Hepatocyte (in vitro differentiated cells): ENCODE measurements at regions not wholly inside any gene's neighbourhood (a gene's known extent, or its start where the extent isn't known, plus 50 kb on each side); places are given as distances from the start of the nearest gene placed in this dataset.

Experiments
- DNase-seq: peaks from one replicate; pipeline ENCODE4 v3.0.0-alpha.2; 2016; ENCODE audit warnings: low spot score
- H2AFZ ChIP-seq: fragments of 200-600 bp; sonication (generic); 2 replicates; pipeline ENCODE4 v1.6.0; 2016; ENCODE audit warnings: antibody characterized with exemption, mild to moderate bottlenecking
- H3K27ac ChIP-seq: fragments of 200-600 bp; sonication (generic); 2 replicates; pipeline ENCODE4 v1.5.1; 2016; ENCODE audit warnings: mild to moderate bottlenecking
- H3K27me3 ChIP-seq: fragments of 200-600 bp; sonication (generic); 2 replicates; pipeline ENCODE4 v1.6.1; 2016
- H3K36me3 ChIP-seq: fragments of 200-600 bp; sonication (generic); replicated peaks from 2 replicates; pipeline ENCODE4 v1.5.1; 2016; ENCODE audit warnings: low read depth; ENCODE audit not compliant: insufficient read depth
- H3K4me1 ChIP-seq: fragments of 200-600 bp; sonication (generic); 2 replicates; pipeline ENCODE4 v1.5.1; 2016; ENCODE audit warnings: mild to moderate bottlenecking, moderate library complexity; ENCODE audit not compliant: insufficient read depth
- H3K4me2 ChIP-seq: fragments of 200-600 bp; sonication (generic); 2 replicates; pipeline ENCODE4 v1.6.0; 2016
- H3K4me3 ChIP-seq: fragments of 200-600 bp; sonication (generic); 2 replicates; pipeline ENCODE4 v1.5.1; 2016; ENCODE audit warnings: mild to moderate bottlenecking
- H3K79me2 ChIP-seq: fragments of 200-600 bp; sonication (generic); 2 replicates; pipeline ENCODE4 v1.6.0; 2017; ENCODE audit warnings: mild to moderate bottlenecking
- H3K9me2 ChIP-seq: fragments of 200-600 bp; sonication (generic); replicated peaks from 2 replicates; pipeline ENCODE4 v1.6.0; 2017; ENCODE audit warnings: mild to moderate bottlenecking; ENCODE audit not compliant: insufficient read depth
- H3K9me3 ChIP-seq: fragments of 200-600 bp; sonication (generic); 2 replicates; pipeline ENCODE4 v1.5.1; 2016; ENCODE audit warnings: low read depth, mild to moderate bottlenecking
- H4K20me1 ChIP-seq: fragments of 200-600 bp; sonication (generic); 2 replicates; pipeline ENCODE4 v1.6.0; 2016; ENCODE audit warnings: mild to moderate bottlenecking; ENCODE audit not compliant: insufficient read depth, poor library complexity, severe bottlenecking
- CTCF ChIP-seq: fragments of 200-600 bp; sonication (generic); IDR thresholded peaks from 2 replicates; pipeline ENCODE4 v1.5.1; 2016; ENCODE audit warnings: antibody characterized with exemption, mild to moderate bottlenecking; ENCODE audit not compliant: poor library complexity
- EZH2 ChIP-seq: fragments of 200-600 bp; sonication (generic); IDR thresholded peaks from 2 replicates; pipeline ENCODE4 v1.6.1; 2016; ENCODE audit warnings: antibody characterized with exemption, mild to moderate bottlenecking, borderline replicate concordance
- EZH2phosphoT487 ChIP-seq: fragments of 200-600 bp; sonication (generic); IDR thresholded peaks from one replicate; pipeline ENCODE4 v1.6.1; 2018; ENCODE audit warnings: antibody characterized with exemption, mild to moderate bottlenecking, low read depth, moderate library complexity; ENCODE audit not compliant: unreplicated experiment, severe bottlenecking
- WGBS: methylation state at CpG from one replicate; pipeline ENCODE4 v1.1.6; 2016; ENCODE audit warnings: low lambda C conversion rate; ENCODE audit errors: missing lambda C conversion rate; 5-methylcytosine and 5-hydroxymethylcytosine counted together

DNA sequence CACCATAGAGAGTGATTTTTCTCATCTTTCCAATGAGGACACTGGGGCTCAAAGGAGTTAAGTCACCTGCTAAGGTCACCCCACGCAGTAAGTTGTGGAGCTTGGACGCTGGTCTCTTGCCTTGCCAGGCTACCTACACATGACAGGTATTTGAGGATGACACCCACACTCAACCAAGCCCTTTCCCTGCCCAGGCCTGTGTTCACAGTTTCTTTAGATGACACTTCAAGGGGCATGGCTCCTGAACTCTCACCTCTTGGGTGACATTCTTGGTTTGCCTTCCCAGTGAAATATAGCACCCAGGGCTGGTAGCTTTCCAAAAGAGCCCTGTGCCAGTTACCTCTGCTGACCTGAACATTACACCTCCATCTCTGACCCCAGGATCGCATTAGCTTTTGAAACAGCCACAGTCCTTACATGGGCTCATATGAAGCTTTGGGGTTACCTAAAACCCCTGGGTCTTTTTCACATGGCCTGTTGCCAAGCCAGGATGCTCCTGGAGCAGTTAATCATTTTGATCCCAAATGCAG, 148.0 kb downstream of the RPLP1 start:
- DNase-seq, result no peak
- Histone ChIP-seq H3K27me3 (peaks cover 51% of the 10 kb centered on the region), H3K36me3 (no peaks in the 10 kb centered on the region)

GRCh38 chr15:69601711-69602504, 149.3 kb downstream of the RPLP1 start:
- DNase-seq, result no peak
- no peak overlapping the region for H3K4me3 ChIP-seq
- H3K9me3 ChIP-seq, result no peaks in the 10 kb centered on the region
- no peaks in the 10 kb centered on the region for H3K36me3 ChIP-seq
- WGBS, result 96% methylated on average over 7 of the region's 7 CpGs
- no peak overlapping the region for H3K4me2 ChIP-seq
- peaks cover 4% of the 10 kb centered on the region for H3K4me1 ChIP-seq
- no peaks in the 10 kb centered on the region for H4K20me1 ChIP-seq
- H3K79me2 ChIP-seq, result no peaks in the 10 kb centered on the region
- H2AFZ ChIP-seq, result no peak overlapping the region
- H3K9me2 ChIP-seq, result no peaks in the 10 kb centered on the region
- H3K27me3 ChIP-seq, result peaks cover 57% of the 10 kb centered on the region
- no peak overlapping the region for H3K27ac ChIP-seq
- no peak for TF ChIP-seq EZH2phosphoT487

More for the DNA sequence above, 148.0 kb downstream of the RPLP1 start:
- Histone ChIP-seq H3K79me2 (no peaks in the 10 kb centered on the region), H4K20me1 (no peaks in the 10 kb centered on the region), H3K9me2 (no peaks in the 10 kb centered on the region), H3K4me3 (no peak overlapping the region), H3K4me2 (no peak overlapping the region), H3K27ac (no peak overlapping the region), H3K9me3 (no peaks in the 10 kb centered on the region), H3K4me1 (peaks cover 4% of the 10 kb centered on the region), H2AFZ (no peak overlapping the region)
- no peak for TF ChIP-seq CTCF
- no peak for TF ChIP-seq EZH2phosphoT487
- no peak for TF ChIP-seq EZH2
- 93% methylated on average over 3 of the region's 3 CpGs for WGBS

DNA sequence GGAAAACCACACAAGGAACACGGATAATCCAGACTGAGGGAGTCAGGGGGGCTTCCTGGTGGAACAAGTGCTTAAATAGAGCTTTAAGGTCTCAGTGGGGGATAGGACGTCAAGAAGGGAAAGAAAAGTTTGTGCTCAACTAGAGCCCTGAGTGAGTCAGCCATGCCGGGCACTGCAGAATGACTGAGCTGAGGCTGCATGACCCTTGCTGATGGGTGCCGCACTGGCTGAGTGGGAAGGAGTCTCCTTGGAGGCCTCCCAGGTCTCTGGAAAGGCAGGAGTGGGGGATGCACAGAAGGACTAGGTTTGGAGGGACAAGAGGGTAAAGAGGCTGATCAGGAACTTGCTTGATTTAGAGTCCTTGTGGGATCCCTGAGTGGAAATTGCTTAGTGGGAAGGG, 150.3 kb downstream of the RPLP1 start:
- Histone ChIP-seq H3K4me2 (no peak overlapping the region), H3K27me3 (peaks cover 50% of the 10 kb centered on the region), H3K9me2 (no peaks in the 10 kb centered on the region), H3K9me3 (no peaks in the 10 kb centered on the region), H3K27ac (no peak overlapping the region), H3K36me3 (no peaks in the 10 kb centered on the region), H4K20me1 (no peaks in the 10 kb centered on the region), H3K4me3 (no peak overlapping the region), H2AFZ (no peak overlapping the region), H3K79me2 (no peaks in the 10 kb centered on the region), H3K4me1 (peaks cover 4% of the 10 kb centered on the region)
- no peak for DNase-seq
- TF ChIP-seq CTCF (no peak), EZH2 (no peak), EZH2phosphoT487 (no peak)
- 80% methylated on average over 4 of the region's 4 CpGs for WGBS

- peaks cover 44% of the 10 kb centered on the region for H3K27me3 ChIP-seq
- no peaks in the 10 kb centered on the region for H3K36me3 ChIP-seq
- H3K4me3 ChIP-seq, result no peak overlapping the region
- no peaks in the 10 kb centered on the region for H3K79me2 ChIP-seq
- no peaks in the 10 kb centered on the region for H4K20me1 ChIP-seq
- 73% methylated on average over 1 of the region's 1 CpG for WGBS
- no peak overlapping the region for H2AFZ ChIP-seq
- no peak overlapping the region for H3K4me2 ChIP-seq
- H3K9me2 ChIP-seq, result no peaks in the 10 kb centered on the region
- no peak overlapping the region for H3K27ac ChIP-seq
- no peak for TF ChIP-seq EZH2
- no peak for TF ChIP-seq EZH2phosphoT487
- TF ChIP-seq CTCF, result no peak
- peaks cover 4% of the 10 kb centered on the region for H3K4me1 ChIP-seq
- DNase-seq, result no peak
- no peaks in the 10 kb centered on the region for H3K9me3 ChIP-seq
Observed at GRCh38 chr15:69603369-69604071, 150.9 kb downstream of the RPLP1 start.
